WTC11 (cell line): ENCODE measurements at regions not wholly inside any gene's neighbourhood (a gene's known extent, or its start where the extent isn't known, plus 50 kb on each side); places are given as distances from the start of the nearest gene placed in this dataset.

Experiments
- CREB1 ChIP-seq: sonication (generic); formaldehyde crosslinking; IDR thresholded peaks from 2 replicates; pipeline ENCODE4 v1.8.0; 2023; ENCODE audit warnings: mild to moderate bottlenecking, missing genetic modification reagents
- CTCF ChIP-seq: fragments of 200-600 bp; IDR thresholded peaks from 2 replicates; pipeline ENCODE4 v1.8.0; 2022; ENCODE audit warnings: antibody characterized with exemption
- ETV6 ChIP-seq: sonication (generic); formaldehyde crosslinking; IDR thresholded peaks from 2 replicates; pipeline ENCODE4 v1.8.1; 2022; ENCODE audit warnings: mild to moderate bottlenecking, missing genetic modification reagents
- MAX ChIP-seq: sonication (generic); formaldehyde crosslinking; IDR thresholded peaks from 2 replicates; pipeline ENCODE4 v1.8.0; 2022; ENCODE audit warnings: mild to moderate bottlenecking, missing genetic modification reagents
- NR1H2 ChIP-seq: sonication (generic); formaldehyde crosslinking; IDR thresholded peaks from 2 replicates; pipeline ENCODE4 v1.9.0; 2021; ENCODE audit warnings: mild to moderate bottlenecking, moderate library complexity, missing genetic modification reagents
- PREB ChIP-seq: sonication (generic); formaldehyde crosslinking; IDR thresholded peaks from 2 replicates; pipeline ENCODE4 v1.8.1; 2022; ENCODE audit warnings: mild to moderate bottlenecking, missing genetic modification reagents, moderate library complexity, borderline replicate concordance
- RELA ChIP-seq: sonication (generic); formaldehyde crosslinking; IDR thresholded peaks from 2 replicates; pipeline ENCODE4 v1.8.1; 2022; ENCODE audit warnings: missing genetic modification reagents, mild to moderate bottlenecking, borderline replicate concordance
- SMAD3 ChIP-seq: sonication (generic); formaldehyde crosslinking; IDR thresholded peaks from 2 replicates; pipeline ENCODE4 v1.8.0; 2022; ENCODE audit warnings: missing genetic modification reagents, mild to moderate bottlenecking, borderline replicate concordance
- SP1 ChIP-seq: sonication (generic); formaldehyde crosslinking; conservative IDR thresholded peaks from 2 replicates; pipeline ENCODE4 v1.8.1; 2022; ENCODE audit warnings: missing genetic modification reagents
- TCF7 ChIP-seq: sonication (generic); formaldehyde crosslinking; IDR thresholded peaks from 2 replicates; pipeline ENCODE4 v1.8.0; 2022; ENCODE audit warnings: mild to moderate bottlenecking, low read depth, missing genetic modification reagents, moderate library complexity

- TF ChIP-seq TCF7 (CRISPR knock-in tag) (no peak), CTCF (no peak), SMAD3 (CRISPR knock-in tag) (no peak), NR1H2 (CRISPR knock-in tag) (no peak), PREB (CRISPR knock-in tag) (no peak), CREB1 (no peak), SP1 (CRISPR knock-in tag) (no peak), MAX (CRISPR knock-in tag) (no peak), RELA (CRISPR knock-in tag) (no peak), ETV6 (CRISPR knock-in tag) (no peak)
These were observed 71.1 kb upstream of the VCX start for GRCh38 chrX:7771788-7772438.
